ENCODE measurements at regions not wholly inside any gene's neighbourhood (a gene's known extent, or its start where the extent isn't known, plus 50 kb on each side); places are given as distances from the start of the nearest gene placed in this dataset.
A peak's percentile ranks its signal among the peaks of the same experiment; 100 is the strongest.

- no peak overlapping the region for H3K27ac Mint-ChIP-seq (ENCODE audit: unreplicated experiment)
- H3K36me3 Mint-ChIP-seq (ENCODE audit: low read depth), result no peaks in the 10 kb centered on the region
- no peaks in the 10 kb centered on the region for H3K9me3 Mint-ChIP-seq (ENCODE audit: low read depth)
- H3K4me3 Mint-ChIP-seq (ENCODE audit: unreplicated experiment), result no peak overlapping the region
- H3K4me1 Mint-ChIP-seq (ENCODE audit: low read depth), result peaks cover 4% of the 10 kb centered on the region
- peaks cover 29% of the 10 kb centered on the region for H3K27me3 Mint-ChIP-seq (ENCODE audit: low read depth)
- no peak for TF ChIP-seq CTCF (IDR thresholded peaks at IDR 0.05)
- peak; percentile 55 for DNase-seq (ENCODE audit: low spot score)
These were observed 103.2 kb downstream of the INHBB start for GRCh38 chr2:120448961-120449810.

- DNase-seq (ENCODE audit: low spot score), result peak; percentile 43
- H3K4me1 Mint-ChIP-seq (ENCODE audit: low read depth), result peaks cover 4% of the 10 kb centered on the region
- no peak overlapping the region for H3K4me3 Mint-ChIP-seq (ENCODE audit: unreplicated experiment)
- TF ChIP-seq CTCF (IDR thresholded peaks at IDR 0.05), result no peak
- H3K9me3 Mint-ChIP-seq (ENCODE audit: low read depth), result no peaks in the 10 kb centered on the region
- peaks cover 21% of the 10 kb centered on the region for H3K27me3 Mint-ChIP-seq (ENCODE audit: low read depth)
- no peaks in the 10 kb centered on the region for H3K36me3 Mint-ChIP-seq (ENCODE audit: low read depth)
- H3K27ac Mint-ChIP-seq (ENCODE audit: unreplicated experiment), result no peak overlapping the region
These were observed 104.4 kb downstream of the INHBB start for GRCh38 chr2:120450196-120450820.

- Mint-ChIP-seq H3K36me3 (ENCODE audit: low read depth) (no peaks in the 10 kb centered on the region), H3K4me1 (ENCODE audit: low read depth) (peaks cover 4% of the 10 kb centered on the region), H3K9me3 (ENCODE audit: low read depth) (no peaks in the 10 kb centered on the region), H3K27me3 (ENCODE audit: low read depth) (peaks cover 20% of the 10 kb centered on the region), H3K27ac (ENCODE audit: unreplicated experiment) (no peak overlapping the region), H3K4me3 (ENCODE audit: unreplicated experiment) (no peak overlapping the region)
- peak; percentile 65 for DNase-seq (ENCODE audit: low spot score)
- no peak for TF ChIP-seq CTCF (IDR thresholded peaks at IDR 0.05)
These were observed 105.4 kb downstream of the INHBB start for GRCh38 chr2:120451334-120451733.

DNA sequence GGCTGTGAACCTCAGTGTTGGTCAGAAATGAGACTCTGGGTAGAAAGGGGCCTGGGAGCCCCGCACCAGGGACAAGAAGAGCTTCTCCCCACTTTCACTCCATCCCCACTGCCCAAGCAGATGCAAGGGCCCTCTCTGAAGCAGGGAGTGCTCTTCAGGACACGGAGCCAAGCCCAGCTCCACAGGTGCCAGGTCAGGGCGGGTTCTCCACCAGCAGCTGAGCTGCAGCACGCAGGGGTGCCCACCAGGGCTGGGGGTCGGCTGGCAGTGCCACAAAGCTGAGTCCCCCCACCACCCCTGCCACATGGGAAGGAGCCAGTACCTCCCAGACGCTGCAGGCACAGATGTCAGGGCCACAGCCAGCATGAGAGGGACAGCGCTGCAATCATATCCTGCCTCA lies 106.2 kb downstream of the INHBB start:
- no peak overlapping the region for H3K27ac Mint-ChIP-seq (ENCODE audit: unreplicated experiment)
- H3K36me3 Mint-ChIP-seq (ENCODE audit: low read depth), result peaks cover 2% of the 10 kb centered on the region
- H3K4me1 Mint-ChIP-seq (ENCODE audit: low read depth), result peaks cover 4% of the 10 kb centered on the region
- H3K9me3 Mint-ChIP-seq (ENCODE audit: low read depth), result peaks cover 3% of the 10 kb centered on the region
- peaks cover 16% of the 10 kb centered on the region for H3K27me3 Mint-ChIP-seq (ENCODE audit: low read depth)
- H3K4me3 Mint-ChIP-seq (ENCODE audit: unreplicated experiment), result no peak overlapping the region
- TF ChIP-seq CTCF (IDR thresholded peaks at IDR 0.05), result no peak
- peak; percentile 67 for DNase-seq (ENCODE audit: low spot score)

DNA sequence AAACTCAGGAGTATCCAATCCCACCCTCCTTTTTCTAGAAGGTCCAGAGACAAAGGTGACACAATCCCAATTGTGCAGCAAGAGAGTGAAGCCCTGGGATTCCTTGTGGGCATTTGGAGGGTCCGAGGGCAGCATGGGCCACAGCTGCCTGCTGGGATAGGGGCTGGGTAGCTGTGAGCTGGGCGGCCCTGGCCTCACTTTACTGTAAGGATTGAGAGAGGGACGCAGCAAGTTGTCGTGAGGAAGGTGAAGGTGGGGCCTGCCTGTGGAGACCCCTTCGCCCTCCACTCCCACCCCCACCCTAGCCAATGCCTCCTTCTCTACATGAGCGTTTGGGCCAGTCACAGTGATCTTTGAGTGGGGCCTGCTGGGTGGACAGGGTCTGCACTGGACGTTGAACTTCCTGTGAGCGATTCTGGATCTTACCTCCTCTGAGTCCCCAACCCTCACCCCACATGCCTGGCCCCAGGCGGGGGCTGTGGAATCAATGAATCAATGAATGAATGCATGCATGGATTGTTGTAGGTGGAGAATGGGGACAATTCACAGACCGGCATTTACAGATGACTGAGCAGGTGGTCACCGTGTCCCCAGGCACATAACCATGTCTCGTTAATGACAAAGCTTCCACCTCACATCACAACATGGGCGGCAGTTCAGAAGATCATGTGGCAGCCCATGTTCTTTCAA lies 107.2 kb downstream of the INHBB start:
- DNase-seq (ENCODE audit: low spot score), result peak; percentile 51
- TF ChIP-seq CTCF (IDR thresholded peaks at IDR 0.05), result no peak
- H3K9me3 Mint-ChIP-seq (ENCODE audit: low read depth), result peaks cover 12% of the 10 kb centered on the region
- peaks cover 16% of the 10 kb centered on the region for H3K27me3 Mint-ChIP-seq (ENCODE audit: low read depth)
- H3K4me3 Mint-ChIP-seq (ENCODE audit: unreplicated experiment), result no peak overlapping the region
- peaks cover 10% of the 10 kb centered on the region for H3K36me3 Mint-ChIP-seq (ENCODE audit: low read depth)
- H3K4me1 Mint-ChIP-seq (ENCODE audit: low read depth), result peaks cover 4% of the 10 kb centered on the region
- no peak overlapping the region for H3K27ac Mint-ChIP-seq (ENCODE audit: unreplicated experiment)
